GM12865 (cell line): ENCODE measurements at regions not wholly inside any gene's neighbourhood (a gene's known extent, or its start where the extent isn't known, plus 50 kb on each side); places are given as distances from the start of the nearest gene placed in this dataset.

Source experiments
- DNase-seq: peaks from one replicate; pipeline ENCODE4 v3.0.0; 2010; ENCODE audit warnings: low read depth
- H3K4me3 ChIP-seq: 2 replicates; pipeline ENCODE4 v1.5.1; 2011; ENCODE audit warnings: mild to moderate bottlenecking, low read depth, low read length, control low read depth
- TF ChIP-seq, protein P1 (sequence below): IDR thresholded peaks from 2 replicates; pipeline ENCODE4 v1.5.1; 2011; ENCODE audit warnings: low read length, control low read depth, low read depth, inconsistent platforms; ENCODE audit not compliant: insufficient read depth; ENCODE audit errors: missing control alignments

DNA sequence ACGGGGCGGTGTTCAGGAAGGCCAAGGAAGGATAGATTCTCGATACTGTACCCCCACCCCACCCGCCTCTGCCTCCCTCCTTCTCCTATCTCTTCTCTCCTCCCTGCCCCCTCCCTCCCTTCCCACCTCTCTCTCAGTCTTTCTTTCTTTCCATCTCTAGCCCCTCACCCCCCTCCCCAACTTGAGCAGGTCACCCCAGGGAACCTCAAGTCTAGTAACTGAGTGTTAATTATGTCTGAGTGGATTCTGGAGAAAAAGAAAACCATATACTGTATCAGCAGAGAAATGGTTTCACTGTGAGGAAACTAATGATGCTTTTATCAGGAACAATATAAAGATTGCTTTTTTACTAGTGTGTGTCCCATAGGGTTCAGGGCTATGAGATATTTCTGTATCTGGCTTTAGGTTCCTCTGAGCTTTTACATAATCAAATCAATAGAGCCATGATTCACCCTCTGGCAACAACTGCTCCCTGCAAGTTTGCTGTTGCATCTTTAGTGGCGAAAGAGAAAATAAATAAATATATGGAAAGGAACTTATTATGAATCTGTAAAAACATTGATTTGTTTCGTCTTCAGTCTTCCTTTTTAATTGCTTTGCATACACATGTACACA lies 639.7 kb downstream of the CCDC171 start:
- TF ChIP-seq, protein P1, sequence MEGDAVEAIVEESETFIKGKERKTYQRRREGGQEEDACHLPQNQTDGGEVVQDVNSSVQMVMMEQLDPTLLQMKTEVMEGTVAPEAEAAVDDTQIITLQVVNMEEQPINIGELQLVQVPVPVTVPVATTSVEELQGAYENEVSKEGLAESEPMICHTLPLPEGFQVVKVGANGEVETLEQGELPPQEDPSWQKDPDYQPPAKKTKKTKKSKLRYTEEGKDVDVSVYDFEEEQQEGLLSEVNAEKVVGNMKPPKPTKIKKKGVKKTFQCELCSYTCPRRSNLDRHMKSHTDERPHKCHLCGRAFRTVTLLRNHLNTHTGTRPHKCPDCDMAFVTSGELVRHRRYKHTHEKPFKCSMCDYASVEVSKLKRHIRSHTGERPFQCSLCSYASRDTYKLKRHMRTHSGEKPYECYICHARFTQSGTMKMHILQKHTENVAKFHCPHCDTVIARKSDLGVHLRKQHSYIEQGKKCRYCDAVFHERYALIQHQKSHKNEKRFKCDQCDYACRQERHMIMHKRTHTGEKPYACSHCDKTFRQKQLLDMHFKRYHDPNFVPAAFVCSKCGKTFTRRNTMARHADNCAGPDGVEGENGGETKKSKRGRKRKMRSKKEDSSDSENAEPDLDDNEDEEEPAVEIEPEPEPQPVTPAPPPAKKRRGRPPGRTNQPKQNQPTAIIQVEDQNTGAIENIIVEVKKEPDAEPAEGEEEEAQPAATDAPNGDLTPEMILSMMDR = no peak
- no peak overlapping the region for H3K4me3 ChIP-seq
- DNase-seq = no peak

DNA sequence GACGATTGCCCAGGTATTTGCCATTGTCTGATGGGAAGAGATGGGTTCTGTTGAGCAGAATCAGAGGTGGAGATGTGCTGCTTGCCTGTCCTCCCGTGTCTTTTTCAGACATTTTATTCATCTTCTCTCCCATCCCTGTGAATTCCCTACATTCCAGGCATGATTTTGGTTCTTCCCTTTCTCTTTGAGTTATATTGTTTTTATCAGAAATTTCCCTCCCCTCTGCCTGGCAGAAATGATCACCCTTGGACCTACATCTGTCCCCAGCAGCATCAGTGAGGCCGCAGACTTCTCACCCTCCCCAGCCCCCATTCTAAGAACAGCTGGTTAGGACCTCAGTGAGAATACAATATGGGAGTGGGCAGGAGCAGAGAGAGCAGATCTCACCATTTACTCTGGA lies 640.2 kb downstream of the CCDC171 start:
- TF ChIP-seq, protein P1 = no peak
- no peak overlapping the region for H3K4me3 ChIP-seq

DNA sequence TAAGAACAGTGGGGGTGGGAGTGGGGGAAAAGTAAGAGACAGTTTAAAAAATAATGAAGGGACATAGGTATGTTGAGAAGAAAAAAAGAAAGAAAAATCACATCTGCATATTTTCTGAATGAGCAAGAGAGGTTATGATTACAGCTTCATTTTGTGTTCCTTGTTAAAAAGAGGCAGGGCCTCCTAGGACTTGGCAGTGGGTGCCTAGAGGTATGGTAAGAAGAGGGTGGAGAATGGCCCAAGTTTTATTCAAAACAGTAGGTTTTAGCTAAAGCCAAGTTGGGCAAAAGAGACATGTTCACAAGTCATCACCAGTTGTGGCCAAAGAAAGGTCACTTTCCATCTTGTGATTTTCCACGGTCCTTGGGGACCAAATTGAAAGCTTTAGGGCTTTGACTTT lies 643.4 kb downstream of the CCDC171 start:
- TF ChIP-seq, protein P1 = no peak
- H3K4me3 ChIP-seq = no peak overlapping the region
- DNase-seq = no peak

More for the DNA sequence above, 640.2 kb downstream of the CCDC171 start:
- no peak for DNase-seq

DNA sequence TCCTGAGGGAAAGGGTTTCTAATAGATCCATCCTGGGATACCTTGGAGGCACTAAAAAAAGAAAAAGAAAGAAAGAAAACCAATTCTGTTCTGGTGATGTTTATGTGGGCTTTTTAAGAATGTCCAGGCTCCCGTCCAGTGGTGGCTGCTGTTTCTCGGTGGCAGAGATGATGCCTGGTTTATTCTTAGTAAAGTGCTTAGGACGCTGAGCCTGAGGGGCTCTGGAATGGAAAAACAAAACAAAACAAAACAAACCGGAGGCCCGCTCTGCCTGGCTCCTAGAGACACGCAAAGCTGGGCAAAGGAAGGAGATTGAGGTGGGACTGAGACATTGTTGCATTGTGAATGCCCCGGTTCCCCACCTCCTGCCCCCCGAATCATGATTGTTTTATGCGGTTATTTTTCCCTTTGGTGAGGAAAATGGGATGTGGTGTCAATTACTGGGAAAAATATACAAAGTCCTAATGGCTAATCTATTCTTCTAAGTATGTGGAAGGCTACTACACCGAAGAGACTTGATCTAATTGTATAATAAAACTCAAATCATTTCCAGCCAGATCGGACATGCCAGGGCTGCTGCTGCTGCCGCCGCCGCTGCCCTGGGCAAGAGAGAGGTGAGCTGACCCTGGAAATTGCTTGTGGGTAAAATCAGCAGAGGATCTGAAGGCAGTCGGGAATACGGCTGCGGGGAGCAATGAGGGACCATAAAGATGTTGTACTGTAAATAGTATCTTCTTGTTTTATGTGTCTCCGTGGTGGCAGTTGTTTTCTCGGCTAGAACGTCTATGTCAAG lies 644.9 kb downstream of the CCDC171 start:
- TF ChIP-seq, protein P1 = no peak
- H3K4me3 ChIP-seq = no peak overlapping the region
- DNase-seq = no peak

DNA sequence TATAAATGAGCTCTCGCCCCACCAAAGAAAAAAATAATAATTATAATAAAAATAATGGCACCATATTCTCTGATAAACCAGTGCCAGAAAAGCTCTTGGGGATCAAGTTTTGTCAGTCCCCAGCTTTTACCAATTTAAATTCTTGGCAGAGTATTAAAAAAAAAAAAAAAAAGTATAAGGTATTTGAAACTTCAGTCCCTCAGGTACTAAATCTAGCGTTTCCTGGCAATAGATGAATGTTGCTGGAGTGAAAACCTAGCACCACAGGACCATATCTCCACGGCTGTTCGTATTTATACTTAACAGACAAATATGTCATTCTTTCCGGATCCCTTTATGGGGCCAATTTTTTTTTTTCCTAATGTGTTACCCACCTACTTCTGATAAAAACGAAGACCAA lies 646.2 kb downstream of the CCDC171 start:
- no peak overlapping the region for H3K4me3 ChIP-seq
- TF ChIP-seq, protein P1 = no peak
- no peak for DNase-seq

DNA sequence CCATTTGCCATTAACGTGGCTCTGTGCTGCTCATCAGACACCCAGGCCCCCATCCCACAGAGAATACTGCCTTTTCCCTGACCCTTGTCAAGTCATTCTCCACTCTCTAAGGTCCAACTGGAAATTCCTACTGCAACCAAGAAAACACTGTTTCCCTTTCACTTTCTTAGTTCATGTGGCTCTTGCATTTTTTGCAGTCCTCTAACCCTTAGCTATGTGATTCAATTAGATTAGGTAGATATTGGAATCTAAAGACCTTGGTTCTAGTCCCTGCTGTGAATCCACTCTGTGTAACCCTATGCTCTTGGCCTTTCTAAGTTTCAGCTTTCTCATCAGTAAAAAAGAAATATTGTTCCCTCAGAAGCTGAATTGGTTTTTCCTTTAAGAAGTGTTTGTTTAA lies 649.4 kb downstream of the CCDC171 start:
- TF ChIP-seq, protein P1 = no peak
- no peak overlapping the region for H3K4me3 ChIP-seq
- peak; percentile 30 for DNase-seq
